Tibial nerve (tissue), 4 donors: ENCODE measurements at regions not wholly inside any gene's neighbourhood (a gene's known extent, or its start where the extent isn't known, plus 50 kb on each side); places are given as distances from the start of the nearest gene placed in this dataset.

Experiments used
- DNase-seq, 2 donors: peaks; one replicate each; pipeline ENCODE4 v3.0.0-alpha.2; 2019; ENCODE audit warnings: low spot score in 2 of 2
- H3K27ac ChIP-seq, 4 donors: fragments of 200-600 bp; sonication (generic) in 3 of 4; one replicate each; pipeline ENCODE4 v1.5.1; 2017 to 2019; ENCODE audit warnings: mild to moderate bottlenecking in 1 of 4
- H3K27me3 ChIP-seq, 2 donors: fragments of 200-600 bp; sonication (generic) in 1 of 2; one replicate each; pipeline versions ENCODE4 v1.5.1 to v1.6.0; 2017 to 2019
- H3K36me3 ChIP-seq, 3 donors: fragments of 200-600 bp; sonication (generic); one replicate each; pipeline ENCODE4 v1.5.1; 2018 to 2019
- H3K4me1 ChIP-seq, 4 donors: fragments of 200-600 bp; sonication (generic) in 3 of 4; one replicate each; pipeline ENCODE4 v1.5.1; 2017 to 2019
- H3K4me3 ChIP-seq, 4 donors: fragments of 200-600 bp; sonication (generic) in 3 of 4; one replicate each; pipeline ENCODE4 v1.5.1; 2017 to 2019; ENCODE audit warnings: mild to moderate bottlenecking in 1 of 4, moderate library complexity in 1 of 4
- H3K9me3 ChIP-seq, 4 donors: fragments of 200-600 bp; sonication (generic) in 3 of 4; one replicate each; pipeline ENCODE4 v1.5.1; 2017 to 2019
- CTCF ChIP-seq, 5 experiments: fragments of 200-600 bp in 3 of 5; fragments of 450-650 bp in 2 of 5; sonication (generic) in 3 of 5; IDR thresholded peaks; one replicate each; pipeline ENCODE4 v1.5.1; 2016 to 2019; ENCODE audit warnings: antibody characterized with exemption in 5 of 5, mild to moderate bottlenecking in 3 of 5, moderate library complexity in 2 of 5
- EP300 ChIP-seq, 2 donors: sonication (generic); formaldehyde crosslinking; IDR thresholded peaks; one replicate each; pipeline ENCODE4 v1.6.1; 2017; ENCODE audit warnings: antibody characterized with exemption in 2 of 2, mild to moderate bottlenecking in 1 of 2
- POLR2A ChIP-seq, 2 donors: fragments of 450-650 bp; IDR thresholded peaks; one replicate each; pipeline ENCODE4 v1.6.1; 2017; ENCODE audit warnings: antibody characterized with exemption in 2 of 2, mild to moderate bottlenecking in 2 of 2, moderate library complexity in 2 of 2
- WGBS, 2 donors: methylation state at CpG; one replicate each; pipeline ENCODE4 v1.1.5; 2018; 5-methylcytosine and 5-hydroxymethylcytosine counted together

GRCh38 chr1:78387201-78387600 is 103.6 kb upstream of the PTGFR start:
- no peak overlapping the region for H3K4me3 ChIP-seq
- no peaks in the 10 kb centered on the region for H3K36me3 ChIP-seq

DNA sequence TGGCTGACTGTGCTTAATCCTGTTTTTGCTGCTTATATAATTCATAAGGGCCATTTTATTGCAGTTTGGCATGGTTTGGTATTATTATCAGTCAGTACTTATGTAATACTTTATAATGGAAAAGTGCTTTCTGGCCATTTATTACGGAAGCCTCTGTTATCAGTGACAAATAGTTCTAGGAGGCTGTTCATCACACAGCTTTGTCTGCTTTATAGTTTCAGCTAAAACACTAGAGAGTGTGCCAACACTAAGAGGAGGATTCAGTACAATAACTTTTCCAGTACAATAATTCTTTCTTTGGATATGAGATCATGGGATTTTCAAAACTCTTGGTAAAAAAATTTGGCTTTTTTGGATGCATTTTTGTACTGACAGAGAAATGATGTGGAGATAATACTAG is 102.9 kb upstream of the PTGFR start:
- Histone ChIP-seq H3K27ac (peak overlapping the region in 2 of 4 donors; percentile 42 to 45), H3K36me3 (no peaks in the 10 kb centered on the region), H3K4me1 (peaks cover 0 to 9% (median 0%) of the 10 kb centered on the region in 4 donors), H3K9me3 (peaks cover 0 to 7% (median 0%) of the 10 kb centered on the region in 4 donors), H3K4me3 (no peak overlapping the region), H3K27me3 (no peaks in the 10 kb centered on the region)
- TF ChIP-seq POLR2A (IDR thresholded peaks at IDR 0.05): no peak
- no peak for TF ChIP-seq EP300 (IDR thresholded peaks at IDR 0.05)
- TF ChIP-seq CTCF (IDR thresholded peaks at IDR 0.05): no peak
- DNase-seq: no peak
- WGBS, 2 donors: 18 to 28% methylated on average over 1 of the region's 1 CpG

More at GRCh38 chr1:78387201-78387600, 103.6 kb upstream of the PTGFR start:
- DNase-seq: no peak
- H3K4me1 ChIP-seq: peaks cover 0 to 9% (median 0%) of the 10 kb centered on the region in 4 donors
- H3K9me3 ChIP-seq: peaks cover 0 to under 1% (median 0%) of the 10 kb centered on the region in 4 donors
- 30 to 41% methylated on average over 2 of the region's 2 CpGs for WGBS, 2 donors
- H3K27me3 ChIP-seq: no peaks in the 10 kb centered on the region
- peak overlapping the region in 2 of 4 donors; percentile 19 to 45 for H3K27ac ChIP-seq
- TF ChIP-seq POLR2A (IDR thresholded peaks at IDR 0.05) (no peak), CTCF (IDR thresholded peaks at IDR 0.05) (no peak), EP300 (IDR thresholded peaks at IDR 0.05) (no peak)

DNA sequence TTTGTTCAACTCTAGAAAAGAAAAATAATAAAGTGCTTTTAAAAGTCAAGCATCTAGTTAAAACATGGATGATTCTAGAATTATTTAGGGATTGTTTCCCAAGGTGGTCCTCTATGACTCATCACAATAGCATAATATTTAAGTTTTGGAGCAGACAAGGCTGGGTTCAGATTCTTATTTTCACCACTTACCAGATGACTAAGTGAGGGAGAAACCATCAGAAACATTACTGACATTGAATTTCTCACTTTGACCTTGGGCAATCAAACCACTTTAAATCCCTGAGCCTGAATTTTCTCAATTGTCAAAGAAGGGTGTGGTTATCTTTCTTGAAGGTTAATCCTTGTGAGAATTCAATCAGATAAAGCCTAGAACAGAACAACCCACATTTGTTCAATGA is 102.5 kb upstream of the PTGFR start:
- DNase-seq: no peak
- H3K36me3 ChIP-seq: no peaks in the 10 kb centered on the region
- peak overlapping the region in 2 of 4 donors; percentile 0 to 42 for H3K27ac ChIP-seq
- H3K4me1 ChIP-seq: peaks cover 0 to 9% (median 0%) of the 10 kb centered on the region in 4 donors
- no peak overlapping the region for H3K4me3 ChIP-seq
- peaks cover 0 to 11% (median 0%) of the 10 kb centered on the region in 4 donors for H3K9me3 ChIP-seq
- TF ChIP-seq EP300 (IDR thresholded peaks at IDR 0.05) (no peak), POLR2A (IDR thresholded peaks at IDR 0.05) (no peak), CTCF (IDR thresholded peaks at IDR 0.05) (no peak)
- no peaks in the 10 kb centered on the region for H3K27me3 ChIP-seq

- no peak for DNase-seq
- 44 to 56% methylated on average over 2 of the region's 2 CpGs for WGBS, 2 donors
- no peak overlapping the region for H3K4me3 ChIP-seq
- H3K27me3 ChIP-seq: no peaks in the 10 kb centered on the region
- TF ChIP-seq POLR2A (IDR thresholded peaks at IDR 0.05) (no peak), CTCF (IDR thresholded peaks at IDR 0.05) (no peak), EP300 (IDR thresholded peaks at IDR 0.05) (no peak)
- H3K4me1 ChIP-seq: no peaks in the 10 kb centered on the region
- H3K9me3 ChIP-seq: no peaks in the 10 kb centered on the region
- H3K36me3 ChIP-seq: no peaks in the 10 kb centered on the region
- H3K27ac ChIP-seq: no peak overlapping the region
These were observed 89.6 kb upstream of the PTGFR start for GRCh38 chr1:78401148-78401547.

DNA sequence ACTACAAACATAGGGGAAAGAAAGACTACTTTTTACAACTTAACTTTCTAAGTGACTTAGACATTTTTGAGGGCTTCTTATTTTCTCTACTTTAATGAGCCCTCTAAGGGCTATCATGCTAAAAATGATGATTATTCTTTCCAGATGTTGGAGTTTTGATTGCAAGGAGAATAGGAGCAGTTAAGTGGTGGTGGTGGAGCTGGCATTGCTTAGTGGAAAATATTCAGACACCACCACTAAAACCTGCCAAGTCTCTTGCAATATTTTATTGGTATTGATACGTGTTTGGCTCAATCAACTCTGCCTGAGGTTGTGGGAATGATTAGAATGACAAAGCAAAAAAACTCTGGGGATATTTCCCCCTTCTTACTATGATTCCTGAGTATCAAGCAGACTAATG is 82.6 kb upstream of the PTGFR start:
- peak in 1 of 2 donors; percentile 15 for DNase-seq
- Histone ChIP-seq H3K36me3 (no peaks in the 10 kb centered on the region), H3K9me3 (peaks cover 0 to 25% (median 0%) of the 10 kb centered on the region in 4 donors), H3K4me1 (peaks cover 0 to 7% (median 0%) of the 10 kb centered on the region in 4 donors), H3K27ac (peak overlapping the region in 2 of 4 donors; percentile 43 to 61), H3K27me3 (no peaks in the 10 kb centered on the region), H3K4me3 (no peak overlapping the region)
- TF ChIP-seq EP300 (IDR thresholded peaks at IDR 0.05): peak in 1 of 2 donors; percentile 58
- no peak for TF ChIP-seq POLR2A (IDR thresholded peaks at IDR 0.05)
- WGBS, 2 donors: 45 to 65% methylated on average over 1 of the region's 1 CpG
